ENCODE measurements at regions not wholly inside any gene's neighbourhood (a gene's known extent, or its start where the extent isn't known, plus 50 kb on each side); places are given as distances from the start of the nearest gene placed in this dataset.
"Not testable (repeated sequence)": the region's sequence is repeated elsewhere in the genome, so short reads cannot be mapped to it uniquely, and the experiment has no call there.

DNA sequence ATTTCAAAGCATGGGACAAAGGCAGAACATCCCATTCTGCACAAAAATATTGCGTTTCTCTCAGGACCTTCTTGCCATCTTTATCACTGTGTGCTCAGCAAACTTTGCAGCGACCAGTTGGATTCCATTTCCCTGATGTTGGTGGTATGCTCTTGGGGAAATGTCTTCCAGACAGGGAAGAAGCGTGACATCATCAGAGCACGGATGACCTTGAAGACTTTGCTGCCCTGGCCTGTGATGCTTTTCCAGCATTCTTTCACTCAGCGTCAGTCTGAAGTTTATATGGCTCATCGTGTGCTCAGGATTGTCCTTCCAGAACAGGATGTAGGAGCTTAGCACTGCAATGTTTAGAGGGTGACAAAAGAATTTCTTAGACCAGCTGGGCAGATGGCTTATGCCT, 131.4 kb upstream of the F3 start:
- DNase-seq (ENCODE audit: low spot score) = no peak

- no peak for DNase-seq (ENCODE audit: low spot score)
Measured at GRCh38 chr1:94672001-94672400, 130.4 kb upstream of the F3 start.

DNA sequence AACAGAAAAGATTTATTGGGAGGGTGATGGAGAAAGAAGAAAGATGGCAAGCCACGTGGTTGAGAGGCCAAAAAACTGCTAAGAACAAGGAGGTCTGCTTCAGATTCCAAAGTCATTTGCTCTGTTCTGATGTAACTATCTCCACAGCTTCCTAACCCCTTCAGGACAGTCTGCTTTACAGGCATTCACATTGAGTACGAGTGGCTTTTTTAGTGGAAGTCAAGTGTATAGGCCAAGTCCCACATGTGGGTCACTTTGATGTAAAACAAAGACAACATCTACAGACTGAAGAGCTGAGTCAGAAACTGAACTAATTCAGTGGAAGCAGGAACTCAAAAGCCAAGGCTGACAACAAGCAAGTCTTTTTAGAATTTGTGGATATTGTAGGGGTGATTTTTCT, 128.7 kb upstream of the F3 start:
- DNase-seq (ENCODE audit: low spot score) = no peak

- no peak for DNase-seq (ENCODE audit: low spot score)
Measured at GRCh38 chr1:94669198-94669597, 127.6 kb upstream of the F3 start.

DNA sequence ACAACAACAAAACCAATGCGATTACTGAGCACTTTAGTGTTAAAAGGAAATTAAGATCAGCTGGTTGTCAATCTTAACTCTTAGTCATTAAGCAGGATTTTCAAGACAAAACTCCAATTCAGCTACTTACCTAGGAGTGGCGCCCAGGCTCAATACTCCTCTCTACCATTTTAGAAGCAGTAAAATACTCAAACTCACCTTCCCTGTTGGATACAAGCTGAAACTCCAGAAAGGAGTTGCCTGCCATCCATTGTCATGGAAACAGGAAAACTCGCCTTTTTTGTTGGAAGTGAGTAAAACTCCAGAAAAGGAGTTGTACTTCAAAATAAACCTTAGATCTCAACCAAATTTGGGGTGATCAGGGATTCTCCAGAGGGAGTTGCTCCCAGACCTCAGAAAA, 127.0 kb upstream of the F3 start:
- DNase-seq (ENCODE audit: low spot score) = no peak

DNA sequence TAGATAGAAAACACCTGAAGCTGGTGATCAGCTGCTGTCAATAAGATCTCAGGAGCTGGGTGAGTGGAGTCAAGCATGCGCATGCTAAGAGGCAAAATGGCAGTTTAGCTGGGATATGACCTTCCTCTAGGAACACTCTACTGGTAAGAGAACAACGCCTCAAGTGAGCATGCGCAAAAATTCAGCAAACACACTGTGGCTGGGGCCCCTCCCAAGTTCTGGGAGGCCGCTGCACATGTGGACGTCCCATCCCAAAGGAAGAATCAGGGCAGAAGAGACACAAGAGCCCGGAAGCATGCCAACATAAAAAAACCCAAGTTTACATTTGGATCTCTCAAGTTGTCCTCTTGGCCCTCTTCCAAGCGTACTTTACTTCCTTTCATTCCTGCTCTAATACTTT, 126.3 kb upstream of the F3 start:
- no peak for DNase-seq (ENCODE audit: low spot score)

DNA sequence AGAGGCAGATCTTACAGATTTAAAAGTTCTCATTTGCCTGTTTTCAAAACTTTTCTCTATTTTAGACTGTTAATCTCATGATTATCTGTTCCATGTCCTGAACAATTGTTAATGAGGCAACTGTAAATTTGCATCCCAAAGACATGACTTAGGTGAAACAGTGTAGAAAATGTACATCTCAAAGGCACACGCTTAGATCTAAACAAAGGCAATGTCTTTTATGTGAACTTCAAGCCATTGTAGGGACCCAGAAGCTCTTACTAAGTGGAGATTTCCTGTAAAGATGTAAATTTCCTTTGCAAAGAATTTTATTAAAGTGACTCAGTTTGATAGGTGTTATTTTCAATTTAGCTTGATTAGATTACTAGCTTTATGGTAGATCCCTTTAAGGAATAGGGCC, 125.2 kb upstream of the F3 start:
- no peak for DNase-seq (ENCODE audit: low spot score)

DNA sequence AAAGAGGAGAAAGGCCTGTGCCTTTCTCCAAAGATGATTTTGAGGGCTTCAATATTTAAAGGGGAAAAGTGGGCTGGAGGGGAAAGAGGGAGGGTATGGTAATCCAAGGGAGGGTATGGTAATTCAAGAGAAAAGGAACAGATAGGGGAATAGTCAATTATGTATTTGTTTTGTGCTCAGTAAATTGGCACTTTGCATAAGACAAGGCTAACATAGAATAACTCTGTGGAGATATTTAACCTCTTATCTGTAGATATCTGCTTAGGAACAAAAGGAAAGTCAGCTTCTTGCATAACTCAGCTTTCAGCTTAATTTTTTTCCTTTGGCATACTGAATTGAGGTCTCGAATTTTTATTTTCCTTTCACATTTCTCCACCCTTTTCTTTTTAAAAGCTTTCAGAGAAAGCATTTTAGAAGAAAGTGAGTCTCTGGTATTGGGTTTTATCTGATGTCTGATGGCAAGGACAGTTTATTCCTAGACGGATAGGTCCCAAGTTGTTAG, 119.9 kb upstream of the F3 start:
- no peak for DNase-seq (ENCODE audit: low spot score)

GRCh38 chr1:94660994-94661393, 119.4 kb upstream of the F3 start:
- DNase-seq (ENCODE audit: low spot score) = no peak

DNA sequence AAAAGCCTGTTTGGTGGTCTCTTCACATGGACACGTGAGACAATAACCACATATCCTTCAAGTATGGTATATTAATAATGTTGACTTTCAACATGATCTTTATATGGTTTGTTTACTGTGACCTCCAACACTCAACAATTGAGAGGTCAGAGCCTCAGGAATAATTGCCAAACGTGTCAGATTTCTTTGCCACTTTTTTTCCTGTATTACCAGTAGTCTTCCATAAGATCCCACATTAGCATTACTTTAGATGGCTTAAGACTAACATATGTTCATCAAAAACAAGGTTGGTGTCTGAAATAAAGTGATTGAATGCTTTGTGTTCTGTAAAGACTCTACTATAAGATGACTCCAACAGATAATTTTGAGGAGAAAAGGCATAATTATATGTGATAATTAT, 118.7 kb upstream of the F3 start:
- no peak for DNase-seq (ENCODE audit: low spot score)

DNA sequence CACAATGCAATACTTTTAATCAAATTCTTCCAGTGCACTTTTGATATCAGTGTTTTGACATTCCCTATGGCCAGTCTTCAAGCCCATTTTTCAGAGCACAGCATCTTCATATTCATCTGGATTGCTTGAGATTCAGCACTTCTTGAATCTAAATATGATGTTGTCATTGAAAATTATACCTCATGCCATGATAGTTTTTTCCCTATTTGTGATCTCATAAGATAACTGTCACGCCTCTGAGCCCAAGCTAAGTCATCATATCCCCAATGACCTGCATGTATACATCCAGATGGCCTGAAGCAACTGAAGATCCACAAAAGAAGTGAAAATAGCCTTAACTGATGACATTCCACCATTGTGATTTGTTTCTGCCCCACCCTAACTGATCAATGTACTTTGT, 117.6 kb upstream of the F3 start:
- not testable (repeated sequence) for DNase-seq (ENCODE audit: low spot score)

- no peak for DNase-seq (ENCODE audit: low spot score)
Measured at GRCh38 chr1:94658221-94658620, 116.7 kb upstream of the F3 start.

DNA sequence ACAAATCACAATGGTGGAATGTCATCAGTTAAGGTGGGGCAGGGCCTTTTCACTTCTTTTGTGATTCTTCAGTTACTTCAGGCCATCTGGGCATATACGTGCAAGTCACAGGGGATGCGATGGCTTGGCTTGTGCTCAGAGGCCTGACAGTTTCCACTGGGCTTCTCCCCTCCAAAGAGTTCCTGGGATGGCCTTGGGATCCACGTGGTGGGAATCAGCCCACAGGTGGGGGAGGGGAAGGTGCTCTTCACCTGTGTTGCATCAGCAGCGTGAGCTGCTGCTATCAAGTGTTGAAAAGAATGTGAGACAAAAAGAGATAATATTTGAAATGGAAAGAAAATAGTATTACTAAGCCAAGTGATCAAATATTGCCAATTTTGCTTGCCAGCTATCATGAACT, 116.2 kb upstream of the F3 start:
- peak; percentile 8 for DNase-seq (ENCODE audit: low spot score)

- no peak for DNase-seq (ENCODE audit: low spot score)
Measured at GRCh38 chr1:94656967-94657366, 115.4 kb upstream of the F3 start.

GRCh38 chr1:94654919-94655318, 113.4 kb upstream of the F3 start:
- no peak for DNase-seq (ENCODE audit: low spot score)

GRCh38 chr1:94654459-94654858, 112.9 kb upstream of the F3 start:
- no peak for DNase-seq (ENCODE audit: low spot score)

GRCh38 chr1:94654031-94654430, 112.5 kb upstream of the F3 start:
- peak; percentile 52 for DNase-seq (ENCODE audit: low spot score)

DNA sequence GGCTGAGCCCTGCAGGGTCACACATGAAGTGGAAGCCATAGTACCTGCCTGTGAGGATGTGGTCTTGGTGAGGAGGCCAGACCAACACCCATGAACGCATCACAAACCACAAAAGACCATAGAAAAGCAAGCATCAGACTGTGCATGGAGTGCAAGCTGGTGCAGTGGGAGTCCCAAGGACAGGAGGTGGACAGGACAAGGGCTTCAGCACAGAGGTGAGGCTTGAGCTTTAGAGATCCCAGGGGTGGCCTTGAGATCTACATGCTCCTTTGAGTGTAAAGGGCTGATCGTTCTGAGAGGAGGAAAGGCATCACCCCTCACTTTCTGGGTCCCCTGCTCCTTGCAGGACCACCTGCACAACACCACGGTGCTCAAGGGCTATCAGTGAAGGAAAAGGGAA, 111.9 kb upstream of the F3 start:
- DNase-seq (ENCODE audit: low spot score) = no peak

- DNase-seq (ENCODE audit: low spot score) = no peak
Measured at GRCh38 chr1:94651076-94651475, 109.5 kb upstream of the F3 start.

DNA sequence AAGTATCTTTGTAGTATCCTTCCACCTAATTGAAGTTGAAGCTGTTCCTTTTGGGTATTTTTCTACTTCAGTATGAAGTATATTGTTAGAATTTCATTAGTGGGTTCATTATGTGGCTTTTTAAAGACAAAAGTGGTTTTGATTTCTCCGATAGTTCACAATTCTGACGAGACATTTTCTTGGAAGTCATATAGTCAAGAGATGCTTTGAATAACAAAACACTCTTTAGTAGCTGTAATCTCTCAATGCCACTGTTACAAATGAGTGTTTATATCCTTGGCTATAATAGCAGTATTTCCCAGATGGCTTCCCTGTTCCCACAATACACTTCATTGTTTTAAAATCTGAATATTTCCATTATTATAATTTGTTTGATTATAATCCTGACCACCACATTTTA, 108.7 kb upstream of the F3 start:
- no peak for DNase-seq (ENCODE audit: low spot score)

DNA sequence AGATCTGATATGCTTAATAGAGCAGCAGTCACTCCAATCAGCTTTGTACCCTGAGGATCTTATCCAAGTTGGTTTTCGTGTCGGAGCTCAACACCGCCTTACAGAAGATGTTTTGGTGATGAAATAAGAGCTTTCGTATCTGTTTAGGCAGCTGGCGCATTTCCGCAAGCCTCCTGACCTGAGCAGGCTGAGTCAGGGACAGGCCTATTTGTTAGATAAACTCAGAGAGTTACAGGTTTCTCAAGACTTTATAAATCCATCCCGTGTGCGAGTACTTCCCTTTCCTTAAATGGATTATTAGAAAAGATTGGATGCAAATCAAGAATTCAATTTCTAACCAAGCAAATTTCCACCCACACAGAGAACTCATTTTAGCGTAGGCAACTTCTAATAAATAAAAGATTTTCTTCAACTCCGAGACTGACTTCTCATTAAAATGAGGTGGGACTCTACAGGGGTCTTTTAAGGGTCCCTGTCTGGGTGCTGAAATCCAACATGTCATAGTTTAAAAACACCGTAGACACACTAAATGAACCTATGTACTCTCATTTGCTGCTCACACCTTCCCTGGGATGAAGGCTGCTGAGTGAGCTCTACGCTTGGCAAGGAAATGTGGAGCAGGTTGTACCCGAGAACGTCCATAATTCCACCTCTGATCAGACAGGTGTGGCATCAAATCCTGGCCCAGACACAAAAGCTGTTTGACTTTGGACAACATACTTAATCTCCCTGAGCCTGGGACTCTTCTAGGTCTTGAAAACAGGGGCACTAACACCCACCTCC, 106.9 kb upstream of the F3 start:
- no peak for DNase-seq (ENCODE audit: low spot score)

DNA sequence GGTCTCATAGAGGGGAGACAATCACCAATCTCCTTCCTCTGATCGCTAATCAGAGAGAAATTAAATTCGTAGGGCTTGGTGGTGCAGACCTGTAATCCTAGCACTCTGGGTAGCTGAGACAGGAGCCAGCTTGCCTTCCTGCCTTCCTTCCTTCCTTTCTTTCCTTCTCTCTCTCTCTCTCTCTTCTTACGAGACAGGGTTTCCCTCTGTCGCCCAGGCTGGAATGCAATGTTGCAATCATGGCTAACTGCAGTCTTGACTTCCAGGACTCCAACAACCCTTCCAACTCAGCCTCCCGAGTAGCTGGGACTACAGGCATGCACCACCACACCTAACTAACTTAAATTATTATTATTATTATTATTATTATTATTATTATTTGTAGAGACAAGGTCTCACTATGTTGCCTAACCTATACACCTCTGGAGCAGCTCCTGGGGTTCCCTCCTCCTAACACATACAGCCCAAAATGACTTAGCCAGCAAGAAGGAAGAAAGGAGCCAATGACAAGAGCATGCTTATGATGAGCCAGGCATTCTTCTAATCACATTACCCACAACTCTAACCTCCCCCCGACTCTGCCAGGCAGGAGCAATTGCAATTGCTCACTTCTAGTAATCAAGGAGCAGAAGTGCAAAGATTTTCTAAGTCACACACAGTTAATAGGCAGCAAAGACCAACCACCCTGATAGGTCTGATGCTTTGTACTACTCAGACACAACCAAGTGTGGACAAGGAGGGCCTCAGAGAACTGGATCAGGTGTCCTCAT, 105.4 kb upstream of the F3 start:
- DNase-seq (ENCODE audit: low spot score) = no peak

- DNase-seq (ENCODE audit: low spot score) = peak; percentile 11
Measured at GRCh38 chr1:94646141-94646643, 104.6 kb upstream of the F3 start.

Data from SW480 (cell line).